WERI-Rb-1 (cell line): ENCODE measurements at regions not wholly inside any gene's neighbourhood (a gene's known extent, or its start where the extent isn't known, plus 50 kb on each side); places are given as distances from the start of the nearest gene placed in this dataset.

ENCODE experiments used
- DNase-seq: peaks from one replicate; pipeline ENCODE4 v3.0.0-alpha.2; 2020
- H3K27ac ChIP-seq: fragments of 250-450 bp; sonication (Bioruptor Pico); 2 replicates; pipeline ENCODE4 v1.5.1; 2020; ENCODE audit warnings: mild to moderate bottlenecking, moderate library complexity
- H3K27me3 ChIP-seq: fragments of 250-450 bp; sonication (Bioruptor Pico); 2 replicates; pipeline ENCODE4 v1.5.1; 2021; ENCODE audit warnings: mild to moderate bottlenecking, low read depth, moderate library complexity; ENCODE audit not compliant: insufficient read depth, severe bottlenecking
- H3K36me3 ChIP-seq: fragments of 250-450 bp; sonication (Bioruptor Pico); 2 replicates; pipeline ENCODE4 v1.5.1; 2020; ENCODE audit warnings: mild to moderate bottlenecking, moderate library complexity
- H3K4me3 ChIP-seq: 2 replicates; pipeline ENCODE4 v1.5.1; 2011; ENCODE audit warnings: low read depth, mild to moderate bottlenecking, control low read depth, low read length
- H3K9me3 ChIP-seq: fragments of 250-450 bp; sonication (Bioruptor Pico); 2 replicates; pipeline ENCODE4 v1.5.1; 2021; ENCODE audit warnings: mild to moderate bottlenecking, moderate library complexity; ENCODE audit not compliant: severe bottlenecking
- CTCF ChIP-seq: IDR thresholded peaks from 2 replicates; pipeline ENCODE4 v1.5.1; 2011; ENCODE audit warnings: low read depth, mild to moderate bottlenecking, control low read depth, inconsistent platforms, low read length

- Histone ChIP-seq H3K36me3 (no peaks in the 10 kb centered on the region), H3K27me3 (no peaks in the 10 kb centered on the region), H3K27ac (no peak overlapping the region), H3K9me3 (no peaks in the 10 kb centered on the region), H3K4me3 (no peak overlapping the region)
- DNase-seq = no peak
- TF ChIP-seq CTCF = no peak
Observed at GRCh38 chr14:104522926-104523545, 56.5 kb upstream of the C14orf180 start.

- Histone ChIP-seq H3K27me3 (no peaks in the 10 kb centered on the region), H3K4me3 (no peak overlapping the region), H3K27ac (no peak overlapping the region), H3K36me3 (no peaks in the 10 kb centered on the region), H3K9me3 (no peaks in the 10 kb centered on the region)
- TF ChIP-seq CTCF = no peak
- DNase-seq = no peak
Observed at GRCh38 chr14:104523546-104523935, 56.0 kb upstream of the C14orf180 start.

- H3K9me3 ChIP-seq = no peaks in the 10 kb centered on the region
- no peak for TF ChIP-seq CTCF
Observed at GRCh38 chr14:104524726-104525125, 54.8 kb upstream of the C14orf180 start.

GRCh38 chr14:104526723-104527645, 52.6 kb upstream of the C14orf180 start:
- H3K36me3 ChIP-seq = no peaks in the 10 kb centered on the region
- no peaks in the 10 kb centered on the region for H3K9me3 ChIP-seq
- H3K27me3 ChIP-seq = no peaks in the 10 kb centered on the region
- DNase-seq = no peak
- no peak for TF ChIP-seq CTCF
- no peak overlapping the region for H3K4me3 ChIP-seq
- no peak overlapping the region for H3K27ac ChIP-seq

More at GRCh38 chr14:104524726-104525125, 54.8 kb upstream of the C14orf180 start:
- H3K4me3 ChIP-seq = no peak overlapping the region
- no peak for DNase-seq
- no peaks in the 10 kb centered on the region for H3K27me3 ChIP-seq
- no peak overlapping the region for H3K27ac ChIP-seq
- no peaks in the 10 kb centered on the region for H3K36me3 ChIP-seq

- no peak for DNase-seq
- Histone ChIP-seq H3K9me3 (no peaks in the 10 kb centered on the region), H3K4me3 (no peak overlapping the region), H3K36me3 (no peaks in the 10 kb centered on the region), H3K27ac (no peak overlapping the region), H3K27me3 (no peaks in the 10 kb centered on the region)
- no peak for TF ChIP-seq CTCF
Observed at GRCh38 chr14:104527857-104528459, 51.6 kb upstream of the C14orf180 start.
